ENCODE measurements at regions not wholly inside any gene's neighbourhood (a gene's known extent, or its start where the extent isn't known, plus 50 kb on each side); places are given as distances from the start of the nearest gene placed in this dataset.

DNA sequence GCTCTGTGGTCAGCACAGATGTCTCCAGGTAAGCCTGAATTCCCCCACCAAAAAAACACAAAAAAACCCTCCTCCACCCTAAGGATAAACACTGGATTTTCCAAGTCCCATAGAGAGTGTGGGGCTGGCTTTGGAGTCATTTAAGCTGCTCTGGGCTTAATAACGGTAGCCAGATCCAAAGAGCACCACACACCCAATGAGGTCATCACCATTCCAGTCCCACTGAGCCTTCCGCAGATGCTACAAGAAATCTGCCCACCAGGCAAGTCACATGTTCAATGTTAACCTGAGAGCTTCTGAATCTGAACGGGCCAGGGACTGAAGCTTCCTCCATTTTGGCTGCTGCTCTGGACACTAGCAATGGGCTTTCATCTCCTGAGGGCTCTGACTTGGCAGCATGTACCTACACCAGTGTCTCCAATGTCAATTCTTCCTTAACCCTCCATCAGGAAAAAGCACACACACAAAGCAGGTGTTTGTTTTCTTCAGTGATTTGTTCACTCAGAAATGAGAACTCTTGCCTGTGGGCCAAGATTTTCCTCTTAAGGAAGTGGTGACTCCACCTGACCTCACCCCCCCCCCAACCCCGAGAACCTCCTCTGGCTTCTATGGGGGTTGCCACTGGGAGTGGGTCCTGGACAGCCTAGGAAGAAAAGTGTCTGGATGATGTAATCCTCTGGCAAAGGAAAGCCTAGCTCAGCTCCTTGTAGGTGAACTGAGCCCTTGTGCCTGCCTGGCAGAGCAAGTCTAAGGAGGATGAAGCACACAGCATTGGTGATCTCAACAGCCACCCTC is 220.1 kb downstream of the FOXL1 start:
- Histone ChIP-seq H3K4me3 (ENCODE audit: low read length in 2 of 2) (no peak overlapping the region), H4K91ac (ENCODE audit: low read depth, low read length, poor library complexity) (no peak overlapping the region), H2AK5ac (ENCODE audit: low read depth, low read length) (no peak overlapping the region), H3K27me3 (ENCODE audit: control insufficient read depth in 3 of 3, insufficient read depth in 3 of 3, low read depth in 1 of 3, low read length in 3 of 3) (no peaks in the 10 kb centered on the region), H3K23ac (ENCODE audit: low read depth, low read length, poor library complexity) (no peak overlapping the region), H2BK5ac (ENCODE audit: low read length) (no peak overlapping the region), H2BK15ac (ENCODE audit: low read length) (no peak overlapping the region), H2AFZ (ENCODE audit: low read length) (no peak overlapping the region), H3K14ac (ENCODE audit: low read length) (no peak overlapping the region), H3K4me2 (ENCODE audit: insufficient read depth, low read length, poor library complexity, severe bottlenecking) (no peak overlapping the region), H2BK12ac (ENCODE audit: low read length) (no peak overlapping the region), H3K79me1 (ENCODE audit: low read depth, low read length) (no peaks in the 10 kb centered on the region), H3K36me3 (replicated peaks in 1 of 2; ENCODE audit: control insufficient read depth in 2 of 2, insufficient read depth in 2 of 2, low read length in 2 of 2) (peaks cover 0 to 1% of the 10 kb centered on the region in 2 donors), H3K4me1 (ENCODE audit: control insufficient read depth in 2 of 2, insufficient read depth in 1 of 2, low read depth in 1 of 2, low read length in 2 of 2) (no peaks in the 10 kb centered on the region), H3K4ac (ENCODE audit: low read length) (no peak overlapping the region), H2BK120ac (ENCODE audit: low read depth, low read length) (no peak overlapping the region), H3K9me3 (replicated peaks in 1 of 2; ENCODE audit: control insufficient read depth in 2 of 2, insufficient read depth in 1 of 2, low read depth in 1 of 2, low read length in 2 of 2) (peaks cover 0 to 3% of the 10 kb centered on the region in 2 donors), H3K9ac (ENCODE audit: low read depth, low read length, poor library complexity) (no peak overlapping the region), H4K8ac (ENCODE audit: low read depth, low read length) (no peak overlapping the region), H3K27ac (replicated peaks; ENCODE audit: low read length) (no peak overlapping the region), H3K18ac (ENCODE audit: low read length) (no peak overlapping the region)
- DNase-seq (ENCODE audit: low spot score): no peak
- no CpG with 5 or more reads among the region's 4 CpGs for WGBS, 2 donors (ENCODE audit: extremely low coverage in 2 of 2, insufficient read length in 2 of 2, insufficient replicate concordance in 1 of 2)

DNA sequence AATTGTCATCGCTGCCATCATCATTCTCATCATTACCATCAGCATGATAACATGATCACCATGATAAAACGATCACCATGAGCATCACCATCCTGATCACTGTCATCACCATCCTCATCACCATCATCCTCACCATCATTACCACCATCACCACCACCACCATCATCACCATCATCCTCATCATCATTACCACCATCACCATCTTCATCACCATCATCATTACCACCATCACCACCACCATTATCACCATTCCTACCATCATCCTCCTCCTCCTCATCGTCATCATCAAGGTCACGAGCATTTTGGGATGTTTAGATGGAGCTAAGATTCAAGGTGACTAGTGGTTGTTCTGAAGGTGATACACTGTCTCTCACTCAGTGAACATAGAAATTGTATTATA is 221.0 kb downstream of the FOXL1 start:
- Histone ChIP-seq H3K4me2 (ENCODE audit: insufficient read depth, low read length, poor library complexity, severe bottlenecking) (no peak overlapping the region), H4K91ac (ENCODE audit: low read depth, low read length, poor library complexity) (no peak overlapping the region), H3K23ac (ENCODE audit: low read depth, low read length, poor library complexity) (no peak overlapping the region), H3K18ac (ENCODE audit: low read length) (no peak overlapping the region), H3K14ac (ENCODE audit: low read length) (no peak overlapping the region), H2BK12ac (ENCODE audit: low read length) (no peak overlapping the region), H2BK5ac (ENCODE audit: low read length) (no peak overlapping the region), H3K27me3 (ENCODE audit: control insufficient read depth in 3 of 3, insufficient read depth in 3 of 3, low read depth in 1 of 3, low read length in 3 of 3) (no peaks in the 10 kb centered on the region), H3K9ac (ENCODE audit: low read depth, low read length, poor library complexity) (no peak overlapping the region), H3K4ac (ENCODE audit: low read length) (no peak overlapping the region), H2BK120ac (ENCODE audit: low read depth, low read length) (no peak overlapping the region), H2BK15ac (ENCODE audit: low read length) (no peak overlapping the region), H3K9me3 (replicated peaks in 1 of 2; ENCODE audit: control insufficient read depth in 2 of 2, insufficient read depth in 1 of 2, low read depth in 1 of 2, low read length in 2 of 2) (peaks cover 0 to 3% of the 10 kb centered on the region in 2 donors), H3K79me1 (ENCODE audit: low read depth, low read length) (no peaks in the 10 kb centered on the region), H2AK5ac (ENCODE audit: low read depth, low read length) (no peak overlapping the region), H3K36me3 (replicated peaks in 1 of 2; ENCODE audit: control insufficient read depth in 2 of 2, insufficient read depth in 2 of 2, low read length in 2 of 2) (peaks cover 0 to 1% of the 10 kb centered on the region in 2 donors), H3K4me1 (ENCODE audit: control insufficient read depth in 2 of 2, insufficient read depth in 1 of 2, low read depth in 1 of 2, low read length in 2 of 2) (no peaks in the 10 kb centered on the region), H2AFZ (ENCODE audit: low read length) (no peak overlapping the region), H4K8ac (ENCODE audit: low read depth, low read length) (no peak overlapping the region), H3K27ac (replicated peaks; ENCODE audit: low read length) (no peak overlapping the region), H3K4me3 (ENCODE audit: low read length in 2 of 2) (peak overlapping the region in 1 of 2 donors; percentile 47)
- no peak for DNase-seq (ENCODE audit: low spot score)
- 100% methylated on average over 1 of the region's 4 CpGs; no CpG with 5 or more reads in 1 of the 2 donors for WGBS, 2 donors (ENCODE audit: extremely low coverage in 2 of 2, insufficient read length in 2 of 2, insufficient replicate concordance in 1 of 2)

DNA sequence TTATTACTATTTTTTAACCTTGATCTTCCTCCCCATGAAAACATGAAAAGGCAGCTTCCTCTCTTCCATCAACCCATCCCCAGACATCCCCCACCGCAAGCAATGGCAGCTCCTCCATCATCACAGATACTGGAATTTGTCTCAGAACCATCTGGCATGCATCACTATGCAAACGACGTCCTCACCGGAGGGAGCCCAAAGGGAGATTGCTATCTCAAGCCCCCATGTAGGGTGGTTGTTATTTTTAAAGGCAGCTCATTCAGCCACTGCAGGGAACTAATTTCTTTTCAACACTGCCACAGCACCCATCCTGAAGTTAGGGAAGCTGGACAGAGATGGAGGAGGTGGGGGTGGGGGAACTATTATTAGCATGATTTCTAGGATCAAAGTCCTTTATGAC is 222.5 kb downstream of the FOXL1 start:
- Histone ChIP-seq H3K4me2 (ENCODE audit: insufficient read depth, low read length, poor library complexity, severe bottlenecking) (no peak overlapping the region), H2BK120ac (ENCODE audit: low read depth, low read length) (no peak overlapping the region), H3K27me3 (ENCODE audit: control insufficient read depth in 3 of 3, insufficient read depth in 3 of 3, low read depth in 1 of 3, low read length in 3 of 3) (no peaks in the 10 kb centered on the region), H4K8ac (ENCODE audit: low read depth, low read length) (no peak overlapping the region), H3K9ac (ENCODE audit: low read depth, low read length, poor library complexity) (no peak overlapping the region), H3K23ac (ENCODE audit: low read depth, low read length, poor library complexity) (no peak overlapping the region), H3K14ac (ENCODE audit: low read length) (no peak overlapping the region), H3K4me1 (ENCODE audit: control insufficient read depth in 2 of 2, insufficient read depth in 1 of 2, low read depth in 1 of 2, low read length in 2 of 2) (no peaks in the 10 kb centered on the region), H2AK5ac (ENCODE audit: low read depth, low read length) (no peak overlapping the region), H3K4me3 (ENCODE audit: low read length in 2 of 2) (no peak overlapping the region), H3K27ac (replicated peaks; ENCODE audit: low read length) (no peak overlapping the region), H3K18ac (ENCODE audit: low read length) (no peak overlapping the region), H4K91ac (ENCODE audit: low read depth, low read length, poor library complexity) (no peak overlapping the region), H2BK12ac (ENCODE audit: low read length) (no peak overlapping the region), H3K4ac (ENCODE audit: low read length) (no peak overlapping the region), H2BK5ac (ENCODE audit: low read length) (no peak overlapping the region), H2AFZ (ENCODE audit: low read length) (no peak overlapping the region), H2BK15ac (ENCODE audit: low read length) (no peak overlapping the region), H3K36me3 (replicated peaks in 1 of 2; ENCODE audit: control insufficient read depth in 2 of 2, insufficient read depth in 2 of 2, low read length in 2 of 2) (peaks cover 0 to 1% of the 10 kb centered on the region in 2 donors), H3K9me3 (replicated peaks in 1 of 2; ENCODE audit: control insufficient read depth in 2 of 2, insufficient read depth in 1 of 2, low read depth in 1 of 2, low read length in 2 of 2) (peaks cover 0 to 3% of the 10 kb centered on the region in 2 donors), H3K79me1 (ENCODE audit: low read depth, low read length) (no peaks in the 10 kb centered on the region)
- DNase-seq (ENCODE audit: low spot score): no peak
- WGBS, 2 donors (ENCODE audit: extremely low coverage in 2 of 2, insufficient read length in 2 of 2, insufficient replicate concordance in 1 of 2): no CpG with 5 or more reads among the region's 4 CpGs

DNA sequence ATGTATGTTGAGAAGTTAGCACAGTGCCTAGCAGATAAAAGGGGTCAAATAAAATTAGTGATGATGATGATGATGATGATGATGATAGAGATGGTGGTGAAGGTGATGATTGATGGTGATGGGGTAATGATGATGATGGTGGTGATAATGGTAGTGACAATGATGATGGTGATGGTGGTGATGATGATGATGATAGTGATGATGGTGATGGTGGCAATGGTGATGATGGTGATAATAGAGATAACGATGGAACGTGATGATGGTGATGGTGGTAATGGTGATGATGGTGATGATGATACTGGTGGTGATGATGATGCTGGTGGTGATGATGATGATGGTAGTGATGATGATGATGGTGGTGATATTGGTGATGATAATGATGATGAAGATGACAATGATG is 223.7 kb downstream of the FOXL1 start:
- Histone ChIP-seq H3K79me1 (ENCODE audit: low read depth, low read length) (no peaks in the 10 kb centered on the region), H3K4me1 (ENCODE audit: control insufficient read depth in 2 of 2, insufficient read depth in 1 of 2, low read depth in 1 of 2, low read length in 2 of 2) (peaks cover 0 to 6% of the 10 kb centered on the region in 2 donors), H3K4me2 (ENCODE audit: insufficient read depth, low read length, poor library complexity, severe bottlenecking) (no peak overlapping the region), H3K9ac (ENCODE audit: low read depth, low read length, poor library complexity) (no peak overlapping the region), H3K18ac (ENCODE audit: low read length) (no peak overlapping the region), H3K27me3 (ENCODE audit: control insufficient read depth in 3 of 3, insufficient read depth in 3 of 3, low read depth in 1 of 3, low read length in 3 of 3) (peaks cover 0 to 8% (median 0%) of the 10 kb centered on the region in 3 experiments), H2BK12ac (ENCODE audit: low read length) (no peak overlapping the region), H2BK5ac (ENCODE audit: low read length) (no peak overlapping the region), H3K9me3 (replicated peaks in 1 of 2; ENCODE audit: control insufficient read depth in 2 of 2, insufficient read depth in 1 of 2, low read depth in 1 of 2, low read length in 2 of 2) (peaks cover 0 to 4% of the 10 kb centered on the region in 2 donors), H3K4ac (ENCODE audit: low read length) (no peak overlapping the region), H2AFZ (ENCODE audit: low read length) (no peak overlapping the region), H3K23ac (ENCODE audit: low read depth, low read length, poor library complexity) (no peak overlapping the region), H2AK5ac (ENCODE audit: low read depth, low read length) (no peak overlapping the region), H4K8ac (ENCODE audit: low read depth, low read length) (no peak overlapping the region), H2BK15ac (ENCODE audit: low read length) (no peak overlapping the region), H3K36me3 (replicated peaks in 1 of 2; ENCODE audit: control insufficient read depth in 2 of 2, insufficient read depth in 2 of 2, low read length in 2 of 2) (peaks cover 0 to 1% of the 10 kb centered on the region in 2 donors), H3K14ac (ENCODE audit: low read length) (no peak overlapping the region), H4K91ac (ENCODE audit: low read depth, low read length, poor library complexity) (no peak overlapping the region), H3K4me3 (ENCODE audit: low read length in 2 of 2) (no peak overlapping the region), H3K27ac (replicated peaks; ENCODE audit: low read length) (no peak overlapping the region), H2BK120ac (ENCODE audit: low read depth, low read length) (no peak overlapping the region)
- DNase-seq (ENCODE audit: low spot score): no peak
- WGBS, 2 donors (ENCODE audit: extremely low coverage in 2 of 2, insufficient read length in 2 of 2, insufficient replicate concordance in 1 of 2): 100% methylated on average over 2 of the region's 2 CpGs; no CpG with 5 or more reads in 1 of the 2 donors
